ENCODE measurements at regions not wholly inside any gene's neighbourhood (a gene's known extent, or its start where the extent isn't known, plus 50 kb on each side); places are given as distances from the start of the nearest gene placed in this dataset.
"Not testable (repeated sequence)": the region's sequence is repeated elsewhere in the genome, so short reads cannot be mapped to it uniquely, and the experiment has no call there.

- FAIRE-seq = no peak
These were observed 1638.1 kb upstream of the SEL1L start for GRCh38 chr14:83171761-83172160.

GRCh38 chr14:83172363-83172762 lies 1638.7 kb upstream of the SEL1L start:
- FAIRE-seq (no peak), DNase-seq (ENCODE audit: extremely low spot score, insufficient read length, low read depth) (no peak)

More at GRCh38 chr14:83171761-83172160, 1638.1 kb upstream of the SEL1L start:
- no peak for DNase-seq (ENCODE audit: extremely low spot score, insufficient read length, low read depth)

GRCh38 chr14:83173687-83174086 lies 1640.0 kb upstream of the SEL1L start:
- DNase-seq (ENCODE audit: extremely low spot score, insufficient read length, low read depth) (no peak), FAIRE-seq (no peak)

- no peak for FAIRE-seq
These were observed 1650.9 kb upstream of the SEL1L start for GRCh38 chr14:83184531-83184930.

GRCh38 chr14:83188311-83188710 lies 1654.7 kb upstream of the SEL1L start:
- FAIRE-seq; DNase-seq (ENCODE audit: extremely low spot score, insufficient read length, low read depth): not testable (repeated sequence)

More at GRCh38 chr14:83184531-83184930, 1650.9 kb upstream of the SEL1L start:
- no peak for DNase-seq (ENCODE audit: extremely low spot score, insufficient read length, low read depth)

- no peak for FAIRE-seq
These were observed 1662.6 kb upstream of the SEL1L start for GRCh38 chr14:83196236-83196635.

GRCh38 chr14:83197271-83197670 lies 1663.6 kb upstream of the SEL1L start:
- no peak for DNase-seq (ENCODE audit: extremely low spot score, insufficient read length, low read depth)
- FAIRE-seq = no peak

More at GRCh38 chr14:83196236-83196635, 1662.6 kb upstream of the SEL1L start:
- no peak for DNase-seq (ENCODE audit: extremely low spot score, insufficient read length, low read depth)

- DNase-seq (ENCODE audit: extremely low spot score, insufficient read length, low read depth) (no peak), FAIRE-seq (no peak)
These were observed 1673.9 kb upstream of the SEL1L start for GRCh38 chr14:83207550-83207949.

GRCh38 chr14:83208341-83208740 lies 1674.7 kb upstream of the SEL1L start:
- DNase-seq (ENCODE audit: extremely low spot score, insufficient read length, low read depth) (no peak), FAIRE-seq (no peak)

- FAIRE-seq (no peak), DNase-seq (ENCODE audit: extremely low spot score, insufficient read length, low read depth) (no peak)
These were observed 1683.8 kb upstream of the SEL1L start for GRCh38 chr14:83217492-83217891.

- FAIRE-seq (no peak), DNase-seq (ENCODE audit: extremely low spot score, insufficient read length, low read depth) (no peak)
These were observed 1714.4 kb upstream of the SEL1L start for GRCh38 chr14:83247924-83248639.

- no peak for DNase-seq (ENCODE audit: extremely low spot score, insufficient read length, low read depth)
- no peak for FAIRE-seq
These were observed 1717.7 kb upstream of the SEL1L start for GRCh38 chr14:83251402-83251801.

- no peak for FAIRE-seq
These were observed 1720.2 kb upstream of the SEL1L start for GRCh38 chr14:83253870-83254269.

GRCh38 chr14:83255015-83255726 lies 1721.5 kb upstream of the SEL1L start:
- DNase-seq (ENCODE audit: extremely low spot score, insufficient read length, low read depth) (no peak), FAIRE-seq (no peak)

More at GRCh38 chr14:83253870-83254269, 1720.2 kb upstream of the SEL1L start:
- no peak for DNase-seq (ENCODE audit: extremely low spot score, insufficient read length, low read depth)

GRCh38 chr14:83255727-83256090 lies 1722.1 kb upstream of the SEL1L start:
- FAIRE-seq (no peak), DNase-seq (ENCODE audit: extremely low spot score, insufficient read length, low read depth) (no peak)

GRCh38 chr14:83257466-83258439 lies 1724.1 kb upstream of the SEL1L start:
- FAIRE-seq = no peak
- DNase-seq (ENCODE audit: extremely low spot score, insufficient read length, low read depth) = no peak

GRCh38 chr14:83260751-83261150 lies 1727.1 kb upstream of the SEL1L start:
- DNase-seq (ENCODE audit: extremely low spot score, insufficient read length, low read depth) (no peak), FAIRE-seq (no peak)

- DNase-seq (ENCODE audit: extremely low spot score, insufficient read length, low read depth) = no peak
- FAIRE-seq = no peak
These were observed 1735.9 kb upstream of the SEL1L start for GRCh38 chr14:83269583-83269982.

GRCh38 chr14:83271663-83272062 lies 1738.0 kb upstream of the SEL1L start:
- FAIRE-seq = no peak
- no peak for DNase-seq (ENCODE audit: extremely low spot score, insufficient read length, low read depth)

GRCh38 chr14:83280719-83281118 lies 1747.1 kb upstream of the SEL1L start:
- DNase-seq (ENCODE audit: extremely low spot score, insufficient read length, low read depth) (no peak), FAIRE-seq (no peak)
